Natural killer cell (primary cell): ENCODE measurements at regions not wholly inside any gene's neighbourhood (a gene's known extent, or its start where the extent isn't known, plus 50 kb on each side); places are given as distances from the start of the nearest gene placed in this dataset.

Source experiments
- ATAC-seq, 3 donors: fragments of 150-1000 bp in 2 of 3; fragments of 200-7000 bp in 1 of 3; cut with Tn5 transposase; 1 replicate in 1 of 3; 2 replicates in 2 of 3; pipeline ENCODE4 v1.10.0; 2021; ENCODE audit warnings: mild to moderate bottlenecking in 2 of 3, moderate library complexity in 2 of 3
- DNase-seq, 2 donors: peaks; one replicate each; pipeline versions ENCODE4 v3.0.0 to v3.0.0-alpha.2; 2013 to 2021; ENCODE audit warnings: mixed read lengths in 1 of 2
- H3K27ac ChIP-seq: one replicate; pipeline ENCODE4 v1.5.1; 2013; ENCODE audit warnings: mild to moderate bottlenecking, low read length
- H3K27me3 ChIP-seq: one replicate; pipeline ENCODE4 v1.6.1; 2013; ENCODE audit warnings: low read length; ENCODE audit not compliant: control insufficient read depth, insufficient read depth
- H3K36me3 ChIP-seq: one replicate; pipeline ENCODE4 v1.6.1; 2013; ENCODE audit warnings: low read length; ENCODE audit not compliant: control insufficient read depth, insufficient read depth
- H3K4me1 ChIP-seq: one replicate; pipeline ENCODE4 v1.6.1; 2013; ENCODE audit warnings: low read length; ENCODE audit not compliant: control insufficient read depth, insufficient read depth
- H3K4me3 ChIP-seq: one replicate; pipeline ENCODE4 v1.5.1; 2013; ENCODE audit warnings: low read length
- H3K9me3 ChIP-seq: one replicate; pipeline ENCODE4 v1.6.1; 2013; ENCODE audit warnings: low read length; ENCODE audit not compliant: control insufficient read depth, insufficient read depth
- H3K27ac Mint-ChIP-seq, 2 donors: one replicate each; pipeline ENCODE4 v1.8.0; 2022; ENCODE audit warnings: mild to moderate bottlenecking in 2 of 2, mixed read lengths in 2 of 2, moderate library complexity in 1 of 2
- H3K27me3 Mint-ChIP-seq, 2 donors: one replicate each; pipeline ENCODE4 v1.8.0; 2022; ENCODE audit warnings: low read depth in 2 of 2, mixed read lengths in 2 of 2
- H3K36me3 Mint-ChIP-seq: one replicate; pipeline ENCODE4 v1.8.0; 2022; ENCODE audit warnings: mixed read lengths
- H3K4me1 Mint-ChIP-seq, 2 donors: one replicate each; pipeline ENCODE4 v1.8.0; 2022; ENCODE audit warnings: mixed read lengths in 2 of 2
- H3K4me3 Mint-ChIP-seq: one replicate; pipeline ENCODE4 v1.8.0; 2022; ENCODE audit warnings: mild to moderate bottlenecking, moderate library complexity, mixed read lengths
- H3K9me3 Mint-ChIP-seq, 2 donors: one replicate each; pipeline ENCODE4 v1.8.0; 2022; ENCODE audit warnings: mixed read lengths in 2 of 2
- WGBS: methylation state at CpG from one replicate; pipeline ENCODE4 v1.1.7; 2013; ENCODE audit warnings: missing lambda C conversion rate; ENCODE audit not compliant: insufficient coverage; 5-methylcytosine and 5-hydroxymethylcytosine counted together
- intact Hi-C: fragments of 100-400 bp; cut with micrococcal nuclease; formaldehyde crosslinking; loops from one replicate; pipeline ENCODE4 v1.14.2; 2022
- TF ChIP-seq, protein P1 (sequence below): fragments of 200-600 bp; IDR thresholded peaks from one replicate; pipeline ENCODE4 v1.8.0; 2022; ENCODE audit warnings: antibody characterized with exemption

DNA sequence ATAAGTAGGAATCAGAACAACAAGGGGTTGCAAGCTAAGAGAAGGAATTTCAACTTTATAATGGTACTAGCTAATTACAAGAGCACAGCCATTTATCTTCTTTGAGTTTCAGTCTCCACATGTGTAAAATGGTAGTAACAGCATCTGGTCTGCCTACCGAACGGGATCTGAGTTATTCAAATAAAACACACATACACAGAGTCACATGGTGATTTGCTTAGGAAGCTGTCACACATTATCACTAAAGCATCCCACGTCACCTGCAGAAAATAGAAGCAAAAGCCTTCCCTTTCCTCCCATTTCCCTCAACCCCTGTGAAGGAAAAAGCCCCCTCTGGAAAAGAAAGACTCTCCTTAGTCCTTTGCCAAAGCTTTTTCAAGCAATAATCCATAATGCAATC is 389.7 kb downstream of the OMA1 start:
- no peak overlapping the region for H3K4me3 ChIP-seq
- DNase-seq (no peak), ATAC-seq (no peak)
- TF ChIP-seq, protein P1, sequence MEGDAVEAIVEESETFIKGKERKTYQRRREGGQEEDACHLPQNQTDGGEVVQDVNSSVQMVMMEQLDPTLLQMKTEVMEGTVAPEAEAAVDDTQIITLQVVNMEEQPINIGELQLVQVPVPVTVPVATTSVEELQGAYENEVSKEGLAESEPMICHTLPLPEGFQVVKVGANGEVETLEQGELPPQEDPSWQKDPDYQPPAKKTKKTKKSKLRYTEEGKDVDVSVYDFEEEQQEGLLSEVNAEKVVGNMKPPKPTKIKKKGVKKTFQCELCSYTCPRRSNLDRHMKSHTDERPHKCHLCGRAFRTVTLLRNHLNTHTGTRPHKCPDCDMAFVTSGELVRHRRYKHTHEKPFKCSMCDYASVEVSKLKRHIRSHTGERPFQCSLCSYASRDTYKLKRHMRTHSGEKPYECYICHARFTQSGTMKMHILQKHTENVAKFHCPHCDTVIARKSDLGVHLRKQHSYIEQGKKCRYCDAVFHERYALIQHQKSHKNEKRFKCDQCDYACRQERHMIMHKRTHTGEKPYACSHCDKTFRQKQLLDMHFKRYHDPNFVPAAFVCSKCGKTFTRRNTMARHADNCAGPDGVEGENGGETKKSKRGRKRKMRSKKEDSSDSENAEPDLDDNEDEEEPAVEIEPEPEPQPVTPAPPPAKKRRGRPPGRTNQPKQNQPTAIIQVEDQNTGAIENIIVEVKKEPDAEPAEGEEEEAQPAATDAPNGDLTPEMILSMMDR: no peak
- no peaks in the 10 kb centered on the region for H3K36me3 ChIP-seq
- Mint-ChIP-seq H3K36me3 (no peaks in the 10 kb centered on the region), H3K9me3 (no peaks in the 10 kb centered on the region), H3K4me3 (no peak overlapping the region), H3K27ac (no peak overlapping the region), H3K27me3 (peaks cover 0 to 2% of the 10 kb centered on the region in 2 donors), H3K4me1 (no peaks in the 10 kb centered on the region)
- no peaks in the 10 kb centered on the region for H3K4me1 ChIP-seq
- intact Hi-C loops: no loop called here
- no peak overlapping the region for H3K27ac ChIP-seq
- 87% methylated on average over 3 of the region's 3 CpGs for WGBS
- no peaks in the 10 kb centered on the region for H3K27me3 ChIP-seq
- no peaks in the 10 kb centered on the region for H3K9me3 ChIP-seq

GRCh38 chr1:58156124-58156468 is 390.4 kb downstream of the OMA1 start:
- H3K9me3 ChIP-seq: no peaks in the 10 kb centered on the region
- no peak overlapping the region for H3K4me3 ChIP-seq

DNA sequence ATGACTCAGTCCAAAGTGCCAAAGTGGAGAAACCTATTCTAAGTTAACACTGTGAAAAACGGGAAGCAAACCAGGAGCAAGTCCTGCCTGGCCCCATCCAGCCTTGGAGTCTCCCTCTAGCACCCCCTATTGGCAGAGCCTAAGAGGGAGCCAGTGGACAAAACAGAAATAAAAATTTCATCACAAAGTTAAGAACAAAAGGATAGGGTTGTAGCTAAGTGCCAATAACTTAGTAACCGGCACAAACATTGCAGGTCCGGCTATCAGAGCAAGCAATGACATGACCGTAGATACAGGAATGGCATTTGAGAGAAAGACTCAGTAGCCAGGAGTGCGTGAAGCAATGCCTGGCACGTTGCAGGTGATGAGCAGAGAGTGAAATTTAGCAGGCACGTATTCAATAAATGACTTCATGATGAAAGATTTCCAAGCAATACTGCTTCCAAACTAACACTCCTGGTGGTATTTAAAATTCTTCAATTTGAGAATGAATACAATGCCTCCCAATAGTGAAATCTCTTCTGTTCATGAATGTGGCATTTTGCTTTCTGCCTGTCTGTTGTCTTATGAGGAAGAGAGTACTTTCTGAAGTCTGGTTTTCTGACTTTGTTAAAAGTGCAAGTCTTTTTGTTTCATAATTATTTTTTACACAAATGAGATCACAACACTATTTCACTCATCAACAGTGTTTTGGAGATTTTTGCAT is 391.0 kb downstream of the OMA1 start:
- H3K4me3 Mint-ChIP-seq: no peak overlapping the region
- no peaks in the 10 kb centered on the region for H3K36me3 Mint-ChIP-seq
- no peaks in the 10 kb centered on the region for H3K9me3 Mint-ChIP-seq
- intact Hi-C loops: no loop called here
- Histone ChIP-seq H3K4me3 (no peak overlapping the region), H3K9me3 (no peaks in the 10 kb centered on the region), H3K4me1 (no peaks in the 10 kb centered on the region), H3K36me3 (no peaks in the 10 kb centered on the region), H3K27ac (no peak overlapping the region), H3K27me3 (no peaks in the 10 kb centered on the region)
- H3K27ac Mint-ChIP-seq: no peak overlapping the region
- 74% methylated on average over 7 of the region's 7 CpGs for WGBS
- TF ChIP-seq, protein P1: no peak
- no peak for DNase-seq
- peaks cover 0 to 2% of the 10 kb centered on the region in 2 donors for H3K27me3 Mint-ChIP-seq
- no peak for ATAC-seq
- no peaks in the 10 kb centered on the region for H3K4me1 Mint-ChIP-seq

More at GRCh38 chr1:58156124-58156468, 390.4 kb downstream of the OMA1 start:
- DNase-seq: no peak
- H3K9me3 Mint-ChIP-seq: no peaks in the 10 kb centered on the region
- H3K36me3 Mint-ChIP-seq: no peaks in the 10 kb centered on the region
- TF ChIP-seq, protein P1: no peak
- Histone ChIP-seq H3K36me3 (no peaks in the 10 kb centered on the region), H3K27ac (no peak overlapping the region), H3K4me1 (no peaks in the 10 kb centered on the region), H3K27me3 (no peaks in the 10 kb centered on the region)
- no peaks in the 10 kb centered on the region for H3K4me1 Mint-ChIP-seq
- H3K4me3 Mint-ChIP-seq: no peak overlapping the region
- no peak overlapping the region for H3K27ac Mint-ChIP-seq
- peaks cover 0 to 2% of the 10 kb centered on the region in 2 donors for H3K27me3 Mint-ChIP-seq
- intact Hi-C loops: no loop called here
- 86% methylated on average over 1 of the region's 1 CpG for WGBS
- ATAC-seq: no peak

DNA sequence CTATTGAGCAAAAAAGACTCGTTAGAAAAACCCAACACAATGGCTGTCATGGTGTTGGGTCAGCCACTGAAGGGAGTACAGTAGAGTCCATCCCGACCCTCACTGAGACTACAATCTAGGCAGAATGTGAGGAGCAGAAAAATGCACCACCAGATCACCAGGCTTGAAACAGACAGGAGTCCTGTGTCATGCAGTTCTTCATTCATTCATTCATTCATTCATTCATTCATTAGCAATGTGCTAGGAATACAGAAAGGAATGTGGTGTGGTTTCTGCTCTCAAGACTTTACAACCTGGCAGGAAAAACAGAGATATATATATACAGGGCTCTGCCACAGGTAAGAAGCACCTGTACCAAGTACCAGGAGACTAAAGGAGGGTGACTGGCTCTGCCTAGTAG is 392.3 kb downstream of the OMA1 start:
- H3K27me3 Mint-ChIP-seq: peaks cover 0 to 2% of the 10 kb centered on the region in 2 donors
- no peak for DNase-seq

More for the DNA sequence above, 392.3 kb downstream of the OMA1 start:
- Histone ChIP-seq H3K36me3 (no peaks in the 10 kb centered on the region), H3K27me3 (no peaks in the 10 kb centered on the region), H3K4me3 (no peak overlapping the region), H3K27ac (no peak overlapping the region), H3K9me3 (no peaks in the 10 kb centered on the region), H3K4me1 (no peaks in the 10 kb centered on the region)
- intact Hi-C loops: no loop called here
- no peaks in the 10 kb centered on the region for H3K4me1 Mint-ChIP-seq
- no peaks in the 10 kb centered on the region for H3K9me3 Mint-ChIP-seq
- WGBS: 92% methylated on average over 2 of the region's 2 CpGs
- TF ChIP-seq, protein P1: no peak
- no peak for ATAC-seq
- no peaks in the 10 kb centered on the region for H3K36me3 Mint-ChIP-seq
- H3K4me3 Mint-ChIP-seq: no peak overlapping the region
- H3K27ac Mint-ChIP-seq: no peak overlapping the region
